ENCODE measurements at regions not wholly inside any gene's neighbourhood (a gene's known extent, or its start where the extent isn't known, plus 50 kb on each side); places are given as distances from the start of the nearest gene placed in this dataset.

DNA sequence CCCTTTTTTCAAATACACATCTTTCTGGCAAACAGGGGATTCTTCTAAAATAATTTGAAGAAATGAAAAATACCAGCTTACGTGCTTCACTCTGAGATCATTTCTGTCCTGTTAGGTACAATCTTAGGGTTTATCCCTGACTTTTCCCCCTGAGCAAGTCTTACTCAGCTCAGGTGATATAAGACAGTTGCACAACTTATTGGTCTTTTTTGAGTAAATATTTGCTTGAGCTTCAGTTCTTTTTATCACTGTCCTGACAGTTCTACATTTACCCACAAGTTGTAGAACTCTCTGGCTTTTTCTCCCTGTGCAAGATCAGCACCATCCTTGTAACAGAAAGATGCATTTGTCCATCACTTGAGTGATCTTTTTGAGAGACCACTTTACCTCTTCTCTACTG lies 84.9 kb downstream of the MID1IP1 start:
- DNase-seq (ENCODE audit: extremely low read depth, low read depth): no peak

DNA sequence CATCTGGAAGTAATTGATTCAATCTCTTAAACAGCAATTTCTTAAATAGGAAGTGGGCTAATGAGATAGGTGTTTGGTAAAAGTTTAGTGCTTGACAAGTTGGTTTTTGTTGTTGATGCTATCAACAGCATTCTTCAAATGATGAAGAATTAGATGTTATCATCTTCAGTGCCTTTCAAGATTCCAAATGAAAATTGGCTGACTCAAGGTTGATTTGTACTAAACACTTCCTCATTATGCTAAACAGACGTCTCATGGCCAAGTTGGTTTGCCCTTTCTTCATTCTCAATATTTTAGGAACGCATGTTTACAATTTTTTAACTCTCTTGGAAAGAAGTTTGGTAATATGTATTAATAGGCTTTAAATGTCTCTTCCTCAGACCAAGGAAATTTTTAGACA lies 86.0 kb downstream of the MID1IP1 start:
- no peak for DNase-seq (ENCODE audit: extremely low read depth, low read depth)

DNA sequence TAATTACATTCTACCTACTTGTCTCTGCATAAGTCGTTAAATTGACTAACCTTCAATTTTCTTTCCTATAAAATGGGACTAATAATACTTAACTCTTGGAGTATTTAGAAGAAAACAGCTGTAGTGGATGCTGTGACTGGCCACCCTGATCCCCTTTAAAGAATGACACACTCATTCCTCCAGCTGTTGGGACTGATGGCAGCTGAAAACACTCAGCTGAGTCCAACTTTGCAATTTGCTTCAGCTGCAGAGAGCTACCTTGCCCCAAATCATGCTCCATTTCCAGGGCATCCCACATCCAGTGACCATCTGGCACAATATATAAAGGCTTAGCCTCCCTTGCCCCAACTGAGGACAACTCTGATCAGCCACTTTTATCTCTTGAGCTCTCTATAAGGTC lies 89.1 kb downstream of the MID1IP1 start:
- no peak for DNase-seq (ENCODE audit: extremely low read depth, low read depth)

DNA sequence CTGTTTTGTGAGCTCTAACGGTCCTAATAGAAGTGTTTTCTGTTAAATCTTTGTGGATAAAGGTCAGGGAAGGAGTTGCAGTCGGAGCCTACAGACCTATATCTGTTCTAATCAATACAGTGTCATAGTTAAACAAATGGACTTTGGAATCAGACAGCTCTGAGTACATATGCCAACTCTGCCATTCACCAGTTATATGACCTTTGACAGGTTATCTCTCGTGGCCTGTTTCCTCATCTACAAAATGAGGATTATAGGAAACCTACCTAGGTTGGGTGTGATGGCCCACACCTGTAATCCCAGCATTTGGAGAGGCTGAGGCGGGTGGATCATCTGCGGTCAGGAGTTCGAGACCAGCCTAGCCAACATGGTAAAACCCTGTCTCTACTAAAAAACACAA lies 89.7 kb downstream of the MID1IP1 start:
- no peak for DNase-seq (ENCODE audit: extremely low read depth, low read depth)

DNA sequence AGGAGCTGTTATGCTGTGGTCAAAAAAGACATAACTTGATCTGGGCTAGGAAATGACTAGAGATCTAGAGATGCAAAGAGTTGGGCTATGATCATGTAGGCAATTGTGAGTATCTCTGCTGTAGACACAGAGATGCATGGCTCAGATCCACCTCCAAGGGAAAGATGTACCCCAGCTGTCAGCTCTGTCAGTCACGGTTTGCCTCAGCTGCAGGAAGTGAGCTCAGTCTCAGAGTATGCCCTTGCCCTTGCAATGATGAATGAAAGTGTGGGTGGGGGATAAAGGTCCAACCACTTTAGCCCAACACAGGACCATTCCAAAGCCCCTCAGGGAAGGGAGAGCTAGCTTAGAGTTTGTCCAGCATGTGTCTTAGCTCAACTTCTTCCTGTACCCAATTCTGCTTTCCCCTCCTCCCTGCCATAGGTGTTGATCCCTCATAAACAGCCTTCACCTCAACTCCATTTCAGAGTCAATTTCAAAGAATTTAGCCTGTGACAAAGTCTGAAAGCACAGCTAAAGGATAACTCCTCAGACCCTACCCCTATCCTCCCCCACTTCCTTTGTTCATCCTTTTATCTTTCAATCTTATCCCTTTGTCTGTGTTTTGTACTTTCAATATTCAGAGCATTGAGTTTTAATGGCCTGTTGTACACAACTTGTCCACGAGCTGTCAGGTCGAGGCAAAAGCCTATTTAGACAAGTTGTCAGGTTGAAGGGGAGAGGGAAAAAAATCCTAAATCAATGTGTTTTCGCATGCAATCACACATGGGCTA lies 90.6 kb downstream of the MID1IP1 start:
- no peak for DNase-seq (ENCODE audit: extremely low read depth, low read depth)

GRCh38 chrX:38893441-38893840 lies 92.2 kb downstream of the MID1IP1 start:
- no peak for DNase-seq (ENCODE audit: extremely low read depth, low read depth)

GRCh38 chrX:38895775-38896174 lies 94.5 kb downstream of the MID1IP1 start:
- DNase-seq (ENCODE audit: extremely low read depth, low read depth): no peak

DNA sequence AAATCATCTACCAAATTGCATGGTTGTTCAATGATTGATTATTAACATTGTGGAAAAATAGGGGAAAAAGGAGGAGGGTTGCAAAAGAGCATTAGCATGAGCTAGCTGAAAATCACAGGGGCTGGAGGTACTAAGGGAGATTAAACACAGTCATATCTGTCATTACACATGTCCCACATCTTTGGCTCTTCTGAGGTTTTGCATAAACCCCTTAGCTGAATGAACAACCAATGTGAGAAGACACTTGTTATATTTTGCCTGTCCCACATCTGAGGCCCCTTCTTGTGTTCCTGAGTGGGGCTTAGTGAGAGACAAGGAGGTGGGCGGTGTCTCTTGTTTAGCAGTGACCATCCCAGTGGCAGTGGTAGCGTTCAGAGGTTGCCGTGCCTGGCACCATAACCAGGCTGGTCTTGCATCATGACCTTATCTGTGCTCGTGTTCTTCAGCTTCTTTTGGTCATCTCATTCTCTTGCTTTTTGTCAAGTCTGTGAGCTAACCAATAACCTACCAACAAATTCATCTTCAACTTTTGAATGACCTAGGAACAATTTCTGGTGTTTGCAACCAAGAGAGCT lies 95.6 kb downstream of the MID1IP1 start:
- no peak for DNase-seq (ENCODE audit: extremely low read depth, low read depth)

DNA sequence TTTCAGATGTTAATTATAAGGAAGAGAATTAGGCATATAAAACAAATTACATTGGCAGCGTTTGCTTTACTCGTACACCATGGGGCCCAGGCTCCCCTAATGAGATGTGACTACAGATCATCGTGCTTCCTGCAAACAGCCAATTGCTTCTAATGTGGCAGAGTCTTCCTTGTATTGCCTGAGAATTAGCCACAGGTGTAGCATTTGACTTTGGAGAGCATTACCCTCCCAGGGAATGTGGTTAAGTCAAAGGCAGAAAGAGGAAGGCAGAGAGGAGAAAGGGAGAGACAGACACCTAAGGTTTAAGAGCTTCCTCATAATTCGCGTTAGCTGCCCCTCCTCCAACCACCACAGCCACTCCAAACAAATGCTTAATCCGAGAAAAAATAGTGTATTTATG lies 97.0 kb downstream of the MID1IP1 start:
- no peak for DNase-seq (ENCODE audit: extremely low read depth, low read depth)

GRCh38 chrX:38899650-38900049 lies 98.4 kb downstream of the MID1IP1 start:
- DNase-seq (ENCODE audit: extremely low read depth, low read depth): no peak

DNA sequence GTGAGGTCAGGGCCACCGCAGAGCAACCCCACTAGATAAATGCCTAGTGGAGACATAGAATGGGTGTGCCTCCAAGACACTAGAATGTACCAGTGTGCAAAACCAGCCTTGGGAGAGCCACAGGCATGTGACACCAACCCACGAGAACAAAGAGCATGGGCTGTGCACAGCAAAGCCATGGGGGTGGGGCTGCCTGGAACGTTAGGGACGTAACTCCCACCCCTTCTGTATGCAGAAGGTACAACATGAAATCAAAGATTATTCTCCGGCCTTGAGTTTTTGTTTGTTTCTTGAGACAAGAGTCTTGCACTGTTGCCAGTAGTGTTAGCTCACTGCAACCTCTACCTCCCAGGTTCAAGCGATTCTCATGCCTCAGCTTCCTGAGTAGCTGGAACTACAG lies 99.5 kb downstream of the MID1IP1 start:
- DNase-seq (ENCODE audit: extremely low read depth, low read depth): no peak

DNA sequence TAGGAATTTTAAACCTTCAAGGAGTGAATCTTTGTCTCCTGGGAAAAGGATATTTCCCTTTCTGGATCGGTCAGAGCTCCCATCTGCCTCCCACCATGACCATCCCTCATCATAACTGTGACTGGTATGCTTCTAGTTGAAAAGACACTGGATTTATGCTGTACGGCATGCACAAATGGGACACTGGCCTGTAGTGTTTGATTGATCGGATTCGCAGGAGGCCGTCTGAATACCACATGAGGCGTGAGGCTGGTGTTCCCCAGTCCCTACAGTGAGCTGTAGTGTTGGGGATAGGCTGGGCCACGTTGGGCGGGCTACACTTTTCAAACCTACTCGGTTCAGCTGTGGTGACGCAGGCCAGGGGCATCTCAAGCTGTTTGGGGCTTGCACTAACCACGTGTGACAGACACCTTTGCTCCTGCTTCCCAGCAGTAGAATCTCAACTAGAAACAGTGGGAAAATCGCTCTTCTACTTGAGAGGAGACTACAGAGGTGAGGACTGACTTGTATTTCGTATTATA lies 101.8 kb downstream of the MID1IP1 start:
- no peak for DNase-seq (ENCODE audit: extremely low read depth, low read depth)

- DNase-seq (ENCODE audit: extremely low read depth, low read depth): no peak
Observed at GRCh38 chrX:38916801-38917200, 115.5 kb downstream of the MID1IP1 start.

DNA sequence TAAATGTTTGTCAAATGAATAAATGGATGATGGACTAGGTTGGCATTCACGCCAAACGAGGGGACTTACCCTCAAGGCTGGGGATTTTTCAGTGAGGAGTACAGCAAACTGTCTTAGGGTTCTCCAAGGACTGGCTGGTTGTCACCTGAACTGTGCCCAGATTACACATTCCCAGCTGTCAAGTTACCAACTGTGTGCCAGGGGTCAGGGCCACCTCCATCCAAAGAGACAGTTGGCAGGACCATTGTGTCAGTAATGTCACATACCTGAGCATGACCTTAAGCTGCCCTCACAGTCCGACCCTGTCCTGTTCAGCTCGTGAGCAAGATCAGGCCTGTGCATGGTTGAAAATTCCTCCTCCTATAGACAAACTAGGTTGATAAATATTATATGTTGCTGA lies 116.7 kb downstream of the MID1IP1 start:
- DNase-seq (ENCODE audit: extremely low read depth, low read depth): no peak

DNA sequence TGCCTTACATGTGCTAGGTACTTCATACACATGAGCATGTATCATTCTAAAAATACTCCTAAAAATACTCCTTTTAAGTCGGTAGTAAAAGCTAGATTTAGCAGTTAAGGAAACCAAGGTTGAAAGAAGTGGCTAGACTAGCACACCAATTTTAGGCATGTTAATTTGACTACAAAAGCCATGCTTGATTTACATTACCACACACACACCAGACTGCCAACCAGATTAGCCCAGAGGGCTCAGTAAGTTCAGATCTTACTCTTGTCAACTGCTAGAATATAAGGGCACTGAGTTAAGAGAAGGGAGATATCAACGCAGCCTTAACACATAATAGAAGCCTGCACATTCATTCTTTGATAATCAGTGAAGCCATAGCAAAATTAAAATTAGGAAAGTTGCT lies 117.9 kb downstream of the MID1IP1 start:
- no peak for DNase-seq (ENCODE audit: extremely low read depth, low read depth)

DNA sequence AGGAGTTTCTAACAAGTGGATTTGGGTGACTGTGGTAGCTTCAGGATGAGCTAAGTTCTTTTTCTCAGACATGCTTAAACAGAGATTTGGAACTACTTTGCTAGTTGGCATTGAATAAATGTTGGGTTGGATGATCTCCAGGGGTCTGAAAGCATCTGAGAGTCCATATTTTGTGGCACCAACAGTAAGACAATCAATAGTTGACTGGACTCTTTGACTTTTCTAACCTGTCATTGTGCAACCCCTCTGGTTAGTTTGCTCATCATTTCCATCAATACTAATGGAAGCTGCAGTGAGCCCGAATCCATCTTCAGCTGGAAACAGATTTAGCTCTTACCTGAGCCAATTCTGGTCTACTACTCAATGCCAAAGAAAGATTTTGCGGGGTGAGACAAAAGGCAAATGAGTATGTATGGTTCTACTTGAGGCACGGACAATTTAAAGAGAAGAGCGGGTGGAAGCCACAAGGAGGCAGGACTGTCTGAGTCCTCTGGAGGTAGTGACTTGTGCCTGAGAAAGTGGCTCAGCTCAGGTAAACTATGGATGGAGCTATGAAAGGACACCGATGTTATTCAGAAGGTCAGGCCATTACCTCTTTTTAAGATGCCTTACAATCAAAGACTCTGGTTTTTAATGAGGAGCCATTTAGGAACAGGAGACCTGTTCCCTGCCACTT lies 118.7 kb downstream of the MID1IP1 start:
- no peak for DNase-seq (ENCODE audit: extremely low read depth, low read depth)

DNA sequence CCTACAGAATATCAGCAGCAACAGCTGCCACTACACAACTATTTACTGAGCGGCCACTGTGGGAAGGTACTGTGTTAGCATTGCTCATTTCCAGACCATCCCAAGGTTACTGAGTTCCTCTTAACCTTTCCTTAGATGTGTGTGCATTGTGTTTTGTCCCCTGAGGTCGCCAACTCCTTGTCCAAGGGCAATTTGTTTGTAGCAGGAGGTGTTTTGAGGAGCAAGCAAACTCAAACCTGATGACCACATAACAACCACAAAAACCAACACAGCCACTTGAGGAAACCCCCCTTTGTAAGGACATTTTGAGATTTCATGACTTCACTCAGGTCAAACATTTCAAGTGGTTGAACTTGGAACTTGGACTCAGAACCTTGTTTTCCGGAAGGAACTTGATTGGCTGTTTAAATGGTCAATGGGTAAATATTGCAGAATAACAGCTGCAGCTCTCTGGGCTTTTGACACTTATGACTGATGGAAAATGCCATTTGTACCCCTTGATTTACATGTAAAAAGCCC lies 122.3 kb downstream of the MID1IP1 start:
- DNase-seq (ENCODE audit: extremely low read depth, low read depth): no peak

DNA sequence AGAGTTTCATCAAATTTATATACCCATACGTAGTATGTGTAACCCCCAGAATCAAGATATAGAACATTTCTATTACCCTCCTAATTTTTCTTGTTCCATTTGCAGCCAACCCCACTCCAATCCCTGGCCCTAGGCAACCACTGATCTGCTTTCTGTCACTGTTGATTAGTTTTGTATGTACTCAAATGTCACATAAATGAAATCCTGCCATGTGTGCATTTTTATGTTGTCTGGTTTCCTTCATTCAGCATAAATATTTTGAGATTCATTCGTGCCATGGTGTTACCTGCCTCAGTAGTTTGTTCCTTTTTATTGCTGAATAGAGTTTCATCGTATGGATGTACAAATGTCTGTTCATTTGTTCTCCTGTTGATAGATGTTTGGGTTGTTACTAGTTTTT lies 126.3 kb downstream of the MID1IP1 start:
- DNase-seq (ENCODE audit: extremely low read depth, low read depth): no peak

DNA sequence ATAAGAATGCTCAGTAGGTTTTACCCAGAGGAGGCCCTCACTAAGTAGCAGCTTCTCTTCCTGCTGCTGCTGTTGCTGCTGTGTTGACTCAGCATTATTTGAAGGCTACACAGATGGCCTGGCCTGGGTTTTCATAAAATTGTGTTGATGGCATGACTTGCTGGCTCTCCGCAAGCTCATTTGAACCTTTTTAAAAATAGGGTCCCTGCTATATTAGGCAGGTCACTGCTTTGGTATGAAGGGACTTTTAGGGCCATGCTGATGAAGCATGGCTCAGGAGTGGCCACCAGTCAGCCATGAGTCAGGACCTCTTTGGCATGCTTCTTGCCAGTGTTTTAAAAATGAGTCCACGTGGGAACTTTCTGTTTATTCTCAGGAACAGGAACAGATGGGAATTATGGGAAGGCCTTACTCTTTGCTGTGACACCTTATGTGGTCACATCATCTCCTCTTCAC lies 128.7 kb downstream of the MID1IP1 start:
- DNase-seq (ENCODE audit: extremely low read depth, low read depth): no peak

- DNase-seq (ENCODE audit: extremely low read depth, low read depth): no peak
Observed at GRCh38 chrX:38930474-38930873, 129.2 kb downstream of the MID1IP1 start.

DNA sequence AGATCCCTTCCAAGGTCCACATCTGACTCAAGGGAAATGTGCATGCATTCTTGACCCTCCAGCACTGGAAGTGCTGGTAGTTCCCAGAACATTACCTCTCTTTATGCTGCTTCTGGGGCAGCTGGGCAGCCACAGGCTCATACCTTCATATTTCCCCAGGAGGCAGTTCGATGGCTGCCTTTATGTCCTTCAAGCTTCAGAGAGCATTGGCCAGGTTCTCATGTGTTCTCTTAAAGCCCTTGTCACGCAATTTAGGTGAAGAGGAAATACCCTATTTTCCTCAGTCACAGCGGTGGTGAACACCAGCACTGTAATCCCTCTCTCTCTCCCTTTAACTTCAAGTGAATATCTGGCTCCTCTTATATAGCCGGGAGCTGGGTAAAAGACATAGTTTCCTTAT lies 134.3 kb downstream of the MID1IP1 start:
- DNase-seq (ENCODE audit: extremely low read depth, low read depth): no peak

DNA sequence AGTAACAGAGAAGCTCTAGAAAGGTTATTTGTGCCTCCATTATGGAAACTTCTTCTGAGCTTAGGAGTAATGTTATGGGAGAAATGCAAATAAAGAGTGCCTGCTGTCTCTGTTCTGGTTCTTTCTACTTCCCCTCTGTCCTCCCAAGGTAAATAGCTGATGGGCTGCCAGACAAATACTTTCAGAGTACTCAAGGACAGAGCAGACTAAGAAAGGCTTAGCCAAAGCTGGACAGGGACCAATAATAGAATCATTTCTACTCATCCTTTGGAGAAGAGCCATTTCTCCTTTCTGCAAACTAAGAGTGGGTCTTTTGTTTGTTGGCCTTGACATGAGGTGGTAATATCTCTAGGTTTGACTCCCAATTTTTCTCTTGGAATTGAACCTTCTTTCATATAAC lies 136.1 kb downstream of the MID1IP1 start:
- no peak for DNase-seq (ENCODE audit: extremely low read depth, low read depth)

Data from NCI-H460 (cell line).